Ishikawa (cell line): ENCODE measurements at regions not wholly inside any gene's neighbourhood (a gene's known extent, or its start where the extent isn't known, plus 50 kb on each side); places are given as distances from the start of the nearest gene placed in this dataset.

ENCODE experiments used
- EP300 ChIP-seq: IDR thresholded peaks from 2 replicates; pipeline ENCODE4 v1.6.1; 2012; ENCODE audit warnings: borderline replicate concordance
- REST ChIP-seq: IDR thresholded peaks from 2 replicates; pipeline ENCODE4 v1.6.1; 2012; ENCODE audit warnings: low read depth, mild to moderate bottlenecking
- TAF1 ChIP-seq: IDR thresholded peaks from 2 replicates; pipeline ENCODE4 v1.6.1; 2012; ENCODE audit warnings: low read depth, mild to moderate bottlenecking
- YY1 ChIP-seq: IDR thresholded peaks from 2 replicates; pipeline ENCODE4 v1.6.1; 2012; ENCODE audit warnings: low read depth
- TF ChIP-seq, protein P1 (sequence below): IDR thresholded peaks from 2 replicates; pipeline ENCODE4 v1.6.1; 2012

- TF ChIP-seq TAF1 (no peak), YY1 (no peak), REST (no peak), EP300 (no peak)
- TF ChIP-seq, protein P1, sequence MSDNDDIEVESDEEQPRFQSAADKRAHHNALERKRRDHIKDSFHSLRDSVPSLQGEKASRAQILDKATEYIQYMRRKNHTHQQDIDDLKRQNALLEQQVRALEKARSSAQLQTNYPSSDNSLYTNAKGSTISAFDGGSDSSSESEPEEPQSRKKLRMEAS, result no peak
Measured at GRCh38 chr3:117277816-117278215, 568.2 kb downstream of the TUSC7 start.
